HCT116 (cell line): ENCODE measurements at regions not wholly inside any gene's neighbourhood (a gene's known extent, or its start where the extent isn't known, plus 50 kb on each side); places are given as distances from the start of the nearest gene placed in this dataset.

Source experiments
- ATAC-seq: fragments of 200-7000 bp; cut with Tn5 transposase; 2 replicates; pipeline ENCODE4 v1.9.1; 2020; ENCODE audit warnings: mild to moderate bottlenecking, moderate library complexity
- BruUV-seq: library from RNA; stranded (reverse); fragments of 400-500 nt; replicated peaks from 2 replicates; lab custom pipeline; 2021; lab: Mats Ljungman, UMichigan
- CTCF ChIA-PET: fragments of 300-600 bp; sonication (Branson Sonifier 250); formaldehyde crosslinking; loops from one replicate; lab custom pipeline; 2021; ENCODE audit warnings: antibody characterized with exemption; lab: Charles Lee
- POLR2A ChIA-PET: fragments of 300-600, 350-600 bp; sonication (Branson Sonifier 250); formaldehyde crosslinking; loops from one replicate; lab custom pipeline; 2021; ENCODE audit warnings: antibody characterized with exemption; lab: Charles Lee
- RAD21 ChIA-PET, 2 experiments: fragments of 300-600 bp; sonication (Branson Sonifier 250); formaldehyde crosslinking; loops; one replicate each; lab custom pipeline; 2023; ENCODE audit warnings: low total read pairs in 2 of 2; ENCODE audit not compliant: uncharacterized antibody in 2 of 2, unreplicated experiment in 2 of 2, low non-redundant PET in 1 of 2; lab: Charles Lee
- DNase-seq: peaks from one replicate; pipeline ENCODE4 v3.0.0-alpha.2; 2010; ENCODE audit warnings: low read depth, low spot score
- H2AFZ ChIP-seq: fragments of 200-600 bp; shearing (Covaris generic), sonication (generic); 2 replicates; pipeline ENCODE4 v1.6.1; 2017; ENCODE audit warnings: low read depth, mixed run types, mixed read lengths, antibody characterized with exemption, low read length; ENCODE audit not compliant: poor library complexity, severe bottlenecking
- H3K27ac ChIP-seq: 2 replicates; pipeline ENCODE4 v1.5.1; 2012; ENCODE audit warnings: low read depth, low read length
- H3K27me3 ChIP-seq: fragments of 200-600 bp; sonication (generic); 2 replicates; pipeline ENCODE4 v1.6.1; 2016; ENCODE audit warnings: mixed run types, low read length, mixed read lengths; ENCODE audit not compliant: insufficient read depth
- H3K36me3 ChIP-seq, 2 experiments: fragments of 200-500 bp in 1 of 2; fragments of 200-600 bp in 1 of 2; sonication (Bioruptor generic) in 1 of 2; sonication (generic) in 1 of 2; 2 replicates each; pipeline versions ENCODE4 v1.5.1 to v1.6.1; 2014 to 2016; ENCODE audit warnings: low read length in 2 of 2, inconsistent platforms in 1 of 2, mixed read lengths in 1 of 2, mixed run types in 1 of 2; ENCODE audit not compliant: insufficient read depth in 2 of 2, control insufficient read depth in 1 of 2
- H3K4me1 ChIP-seq, 2 experiments: fragments of 200-600 bp in 1 of 2; sonication (generic) in 1 of 2; 2 replicates each; pipeline versions ENCODE4 v1.5.1 to v1.6.1; 2012 to 2017; ENCODE audit warnings: low read length in 2 of 2, inconsistent platforms in 1 of 2, mild to moderate bottlenecking in 1 of 2, mixed read lengths in 1 of 2, mixed run types in 1 of 2, moderate library complexity in 1 of 2; ENCODE audit not compliant: insufficient read depth in 2 of 2, control insufficient read depth in 1 of 2
- H3K4me2 ChIP-seq: fragments of 200-600 bp; sonication (generic); 2 replicates; pipeline ENCODE4 v1.6.1; 2017; ENCODE audit warnings: mixed run types, low read length, mixed read lengths
- H3K4me3 ChIP-seq, 2 experiments: fragments of 200-600 bp in 1 of 2; sonication (generic) in 1 of 2; replicated peaks in 1 of 2; 2 replicates each; pipeline ENCODE4 v1.5.1; 2011 to 2016; ENCODE audit warnings: low read length in 2 of 2, control low read depth in 1 of 2, low read depth in 1 of 2, mild to moderate bottlenecking in 1 of 2, mixed read lengths in 1 of 2, mixed run types in 1 of 2
- H3K79me2 ChIP-seq: fragments of 200-600 bp; sonication (generic); 2 replicates; pipeline ENCODE4 v1.6.1; 2017; ENCODE audit warnings: mild to moderate bottlenecking, mixed run types, low read length, moderate library complexity, mixed read lengths; ENCODE audit not compliant: insufficient read depth
- H3K9ac ChIP-seq: fragments of 200-600 bp; sonication (generic); 2 replicates; pipeline ENCODE4 v1.6.1; 2016; ENCODE audit warnings: low read length, mixed read lengths
- H3K9me2 ChIP-seq: fragments of 200-600 bp; sonication (generic), shearing (Covaris generic); 2 replicates; pipeline ENCODE4 v1.6.1; 2017; ENCODE audit warnings: mixed run types, mild to moderate bottlenecking, moderate library complexity; ENCODE audit not compliant: insufficient read depth
- H3K9me3 ChIP-seq, 2 experiments: fragments of 200-500 bp in 1 of 2; fragments of 200-600 bp in 1 of 2; sonication (Bioruptor generic) in 1 of 2; sonication (generic) in 1 of 2; 2 replicates each; pipeline ENCODE4 v1.6.1; 2014 to 2017; ENCODE audit warnings: low read length in 2 of 2, mixed read lengths in 2 of 2, inconsistent platforms in 1 of 2, low read depth in 1 of 2, mild to moderate bottlenecking in 1 of 2, mixed run types in 1 of 2, moderate library complexity in 1 of 2; ENCODE audit not compliant: control insufficient read depth in 1 of 2, insufficient read depth in 1 of 2
- H4K20me1 ChIP-seq: fragments of 200-600 bp; sonication (generic), shearing (Covaris generic); 2 replicates; pipeline ENCODE4 v1.6.1; 2017; ENCODE audit warnings: mixed run types, mild to moderate bottlenecking, moderate library complexity; ENCODE audit not compliant: insufficient read depth
- ATF3 ChIP-seq: IDR thresholded peaks from 2 replicates; pipeline ENCODE4 v1.6.1; 2012
- CBX3 ChIP-seq: IDR thresholded peaks from 2 replicates; pipeline ENCODE4 v1.6.1; 2012; ENCODE audit warnings: low read depth
- EGR1 ChIP-seq: IDR thresholded peaks from 2 replicates; pipeline ENCODE4 v1.6.1; 2012; ENCODE audit warnings: low read depth
- ELF1 ChIP-seq: IDR thresholded peaks from 2 replicates; pipeline ENCODE4 v1.6.1; 2012; ENCODE audit warnings: low read depth, borderline replicate concordance
- EZH2 ChIP-seq: fragments of 200-600 bp; sonication (generic); IDR thresholded peaks from 2 replicates; pipeline ENCODE4 v1.6.1; 2017; ENCODE audit warnings: antibody characterized with exemption, mixed run types
- EZH2phosphoT487 ChIP-seq: fragments of 200-600 bp; IDR thresholded peaks from 2 replicates; pipeline ENCODE4 v1.6.1; 2018; ENCODE audit warnings: antibody characterized with exemption, borderline replicate concordance
- FOSL1 ChIP-seq: IDR thresholded peaks from 2 replicates; pipeline ENCODE4 v1.6.1; 2012; ENCODE audit warnings: low read depth
- MAX ChIP-seq: IDR thresholded peaks from 2 replicates; pipeline ENCODE4 v1.6.1; 2012
- POLR2A ChIP-seq: IDR thresholded peaks from 2 replicates; pipeline ENCODE4 v1.7.0; 2011; ENCODE audit warnings: borderline replicate concordance; ENCODE audit not compliant: insufficient read depth, insufficient read length; ENCODE audit errors: extremely low read depth
- POLR2AphosphoS5 ChIP-seq: IDR thresholded peaks from 2 replicates; pipeline ENCODE4 v1.6.1; 2011; ENCODE audit warnings: mild to moderate bottlenecking, low read depth, low read length, moderate library complexity
- SP1 ChIP-seq: IDR thresholded peaks from 2 replicates; pipeline ENCODE4 v1.6.1; 2012; ENCODE audit warnings: low read depth
- YY1 ChIP-seq: IDR thresholded peaks from 2 replicates; pipeline ENCODE4 v1.6.1; 2011; ENCODE audit warnings: low read length, low read depth, moderate library complexity, mild to moderate bottlenecking; ENCODE audit not compliant: insufficient replicate concordance; ENCODE audit errors: extremely low read depth
- ZFX ChIP-seq: fragments of 450-650 bp; IDR thresholded peaks from 2 replicates; pipeline ENCODE4 v1.6.1; 2017
- ZNF274 ChIP-seq: fragments of 200-500 bp; sonication (Bioruptor generic); IDR thresholded peaks from 2 replicates; pipeline ENCODE4 v1.6.1; 2014; ENCODE audit warnings: mild to moderate bottlenecking, low read depth, low read length, inconsistent platforms
- intact Hi-C: fragments of 100-400 bp; cut with micrococcal nuclease; formaldehyde crosslinking; loops from 2 replicates; pipeline ENCODE4 v1.10.0; 2022

DNA sequence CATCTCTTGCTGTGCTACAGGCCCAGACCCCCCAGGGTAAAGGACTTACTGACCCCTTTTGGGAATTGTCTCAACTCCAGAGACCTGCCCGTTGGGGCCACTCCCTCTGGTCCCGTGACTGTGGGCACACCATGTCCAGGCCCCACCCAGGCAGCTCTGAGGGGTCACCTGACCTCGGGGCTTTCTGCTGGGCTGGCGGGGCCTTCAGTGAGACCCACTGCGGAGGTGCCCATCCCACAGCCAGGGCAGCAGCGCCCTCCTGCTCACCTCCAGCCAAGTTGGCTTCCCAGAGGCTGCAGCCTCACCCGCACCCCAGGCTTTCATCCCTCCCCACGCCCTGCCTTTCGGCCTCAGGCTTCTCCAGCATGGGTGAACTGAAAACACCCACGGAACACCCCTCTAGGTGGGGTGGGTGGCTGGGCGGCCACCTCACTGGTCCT is 147.2 kb downstream of the DNAJB6 start:
- H3K79me2 ChIP-seq, result no peaks in the 10 kb centered on the region
- intact Hi-C loops, result no loop called here
- POLR2A ChIA-PET, result no interaction called here
- no peak for ATAC-seq
- RAD21 ChIA-PET, result no interaction called here
- TF ChIP-seq CBX3, result no peak
- TF ChIP-seq MAX, result no peak
- no peak for TF ChIP-seq POLR2AphosphoS5
- no peak for TF ChIP-seq POLR2A
- TF ChIP-seq ZNF274, result no peak
- TF ChIP-seq ELF1, result no peak
- no peak for TF ChIP-seq ATF3
- TF ChIP-seq EZH2phosphoT487, result no peak
- TF ChIP-seq FOSL1, result no peak
- no peak for TF ChIP-seq EGR1
- no peak for TF ChIP-seq SP1
- no peak for TF ChIP-seq YY1
- TF ChIP-seq ZFX, result no peak
- TF ChIP-seq EZH2, result no peak
- TF ChIP-seq, all 23 proteins: peak for 0
- no peak overlapping the region for H3K9ac ChIP-seq
- CTCF ChIA-PET, result no interaction called here
- no peak overlapping the region for H3K4me2 ChIP-seq
- no peaks in the 10 kb centered on the region for H3K9me2 ChIP-seq
- H2AFZ ChIP-seq, result no peak overlapping the region
- no TSS peak for BruUV-seq
- no peak overlapping the region for H3K27ac ChIP-seq
- H3K27me3 ChIP-seq, result no peaks in the 10 kb centered on the region
- H3K4me3 ChIP-seq, result no peak overlapping the region
- H3K36me3 ChIP-seq, result no peaks in the 10 kb centered on the region
- DNase-seq, result no peak
- peaks cover 0 to 8% of the 10 kb centered on the region in 2 experiments; a peak in 1 of 4 replicates for H3K9me3 ChIP-seq
- no peaks in the 10 kb centered on the region for H3K4me1 ChIP-seq
- H4K20me1 ChIP-seq, result no peaks in the 10 kb centered on the region
